IPS-11a (cell line): ENCODE measurements at regions not wholly inside any gene's neighbourhood (a gene's known extent, or its start where the extent isn't known, plus 50 kb on each side); places are given as distances from the start of the nearest gene placed in this dataset.

Experiments
- H3K4me3 ChIP-seq: one replicate; pipeline ENCODE4 v1.5.1; 2013; ENCODE audit warnings: low read depth, low read length, control low read depth

DNA sequence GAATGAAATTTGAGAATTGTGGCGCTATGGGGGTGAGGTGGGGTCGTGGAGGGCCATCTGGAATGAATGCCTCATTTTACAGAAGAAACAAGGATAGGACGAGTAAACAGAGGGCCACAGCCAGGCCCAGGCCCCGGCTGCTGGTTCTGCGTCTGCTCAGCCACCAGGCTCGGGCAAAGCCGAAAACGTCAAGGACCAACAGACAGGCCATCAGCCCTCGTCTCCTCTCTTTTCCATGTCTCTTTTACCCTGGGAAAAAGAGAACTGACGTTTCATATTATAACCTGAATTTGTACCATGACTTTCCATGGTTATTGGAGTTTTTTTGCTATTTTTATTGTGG, 212.4 kb upstream of the ARID1B start:
- H3K4me3 ChIP-seq: no peak overlapping the region

GRCh38 chr6:156564127-156564806, 212.9 kb upstream of the ARID1B start:
- H3K4me3 ChIP-seq: no peak overlapping the region

- no peak overlapping the region for H3K4me3 ChIP-seq
Measured at GRCh38 chr6:156563714-156564113, 213.5 kb upstream of the ARID1B start.

GRCh38 chr6:156562636-156563035, 214.5 kb upstream of the ARID1B start:
- no peak overlapping the region for H3K4me3 ChIP-seq

DNA sequence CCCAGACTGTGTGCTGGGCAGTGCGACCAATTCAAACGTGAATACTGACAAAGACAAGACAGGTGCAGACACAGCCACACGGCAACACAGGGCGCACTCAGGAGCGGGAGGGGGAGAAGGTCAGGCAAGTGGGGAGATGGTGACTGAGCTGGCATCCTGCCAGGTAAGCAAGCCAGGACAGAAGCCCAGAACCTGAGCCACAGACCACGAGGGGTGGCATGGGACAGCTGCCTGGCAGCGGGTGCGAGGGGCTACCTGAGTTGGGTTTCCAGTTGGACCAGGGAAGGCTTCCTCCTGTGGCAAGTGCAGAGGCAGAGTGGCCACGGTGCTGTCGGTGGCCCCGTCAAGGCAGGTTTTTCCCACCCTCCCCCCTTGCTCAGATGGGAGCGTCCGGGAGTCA, 215.2 kb upstream of the ARID1B start:
- H3K4me3 ChIP-seq: no peak overlapping the region

DNA sequence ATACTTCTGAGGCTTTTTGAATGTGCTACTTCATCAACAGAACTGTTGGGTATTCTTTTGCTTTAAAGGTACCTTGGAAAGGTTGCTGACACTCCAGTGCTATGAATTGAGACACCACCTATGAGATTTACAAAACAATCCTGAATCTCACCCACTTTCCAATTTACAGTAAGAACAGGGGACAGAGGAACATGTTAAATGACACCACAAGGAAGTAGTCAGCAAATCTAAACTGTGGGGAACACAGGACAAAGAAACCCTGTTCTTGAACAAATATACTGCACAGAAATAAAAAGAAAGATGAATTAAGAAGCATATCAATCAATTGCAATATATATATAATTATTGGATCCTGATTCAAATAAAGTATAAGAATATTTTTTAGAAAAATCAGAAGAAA, 216.7 kb upstream of the ARID1B start:
- H3K4me3 ChIP-seq: no peak overlapping the region

DNA sequence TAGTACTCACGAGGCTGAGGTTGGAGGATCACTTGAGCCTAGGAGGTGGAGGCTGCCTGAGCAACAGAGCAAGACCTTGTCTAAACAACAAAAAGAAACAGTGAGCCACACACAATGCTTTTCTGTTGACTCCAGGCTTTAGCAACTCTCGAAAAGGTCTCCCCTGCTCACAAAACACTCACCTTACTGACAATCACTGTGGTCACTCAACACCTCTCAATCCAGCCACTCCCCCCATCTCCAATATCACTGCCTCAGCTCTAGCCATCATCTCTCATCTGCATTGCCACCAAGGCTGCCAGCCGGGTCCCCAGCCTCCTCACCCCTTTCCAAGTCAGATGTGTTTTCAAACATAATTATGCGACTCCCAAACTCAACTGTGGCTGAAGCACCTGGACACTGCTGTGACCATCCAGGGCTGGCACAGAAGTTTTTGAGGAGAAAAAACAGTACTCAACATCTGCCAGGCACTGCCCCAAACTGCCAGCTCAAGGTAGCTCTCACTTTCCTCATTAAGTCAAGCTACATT, 218.0 kb upstream of the ARID1B start:
- no peak overlapping the region for H3K4me3 ChIP-seq

DNA sequence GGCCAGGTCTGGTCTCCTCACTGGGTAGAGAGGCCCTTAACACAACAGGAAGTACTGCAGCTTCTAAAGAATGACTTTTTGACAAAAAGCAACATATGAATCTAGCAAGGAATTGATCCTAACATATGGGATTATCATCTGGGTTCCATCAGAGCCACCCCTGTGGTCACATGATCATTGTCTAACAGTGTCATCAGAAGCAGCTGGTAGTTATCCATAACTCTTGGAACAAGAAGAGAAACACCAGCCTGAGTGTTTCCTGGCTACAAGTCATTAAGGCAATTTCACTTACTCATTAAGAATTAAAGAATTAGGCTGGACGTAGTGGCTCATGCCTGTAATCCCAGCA, 219.3 kb upstream of the ARID1B start:
- H3K4me3 ChIP-seq: no peak overlapping the region

DNA sequence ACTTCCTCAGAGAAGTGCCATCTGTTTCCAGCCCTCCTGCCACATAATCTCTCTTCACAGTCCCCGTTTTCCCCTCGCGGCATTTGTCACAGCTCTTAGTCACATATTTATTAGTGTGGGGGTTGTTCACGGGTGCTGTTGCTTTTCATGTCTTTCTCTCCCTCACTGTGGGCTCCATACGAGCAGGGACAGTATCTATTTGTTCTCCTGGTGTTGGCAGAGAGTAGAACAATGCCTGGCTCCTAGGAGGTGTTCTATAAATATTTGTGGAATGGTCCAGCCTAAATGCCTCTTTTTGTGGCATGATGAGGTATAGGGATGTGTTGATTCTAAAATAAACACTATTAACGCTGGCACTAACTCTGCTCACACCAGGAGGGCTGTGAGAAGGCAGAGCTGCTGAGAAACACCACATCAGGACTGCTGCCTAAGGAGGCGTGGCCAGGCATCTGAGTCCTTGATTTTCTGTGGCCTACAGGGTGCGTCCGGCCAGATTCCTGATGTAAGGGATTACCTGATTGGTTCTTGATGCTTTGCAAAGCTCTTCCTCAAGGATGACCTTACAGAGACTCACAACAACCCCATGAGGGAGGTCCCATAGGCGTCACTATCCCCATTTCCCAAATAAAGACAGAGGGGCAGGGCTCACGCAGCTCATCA, 219.8 kb upstream of the ARID1B start:
- no peak overlapping the region for H3K4me3 ChIP-seq

GRCh38 chr6:156556811-156557210, 220.4 kb upstream of the ARID1B start:
- H3K4me3 ChIP-seq: no peak overlapping the region

DNA sequence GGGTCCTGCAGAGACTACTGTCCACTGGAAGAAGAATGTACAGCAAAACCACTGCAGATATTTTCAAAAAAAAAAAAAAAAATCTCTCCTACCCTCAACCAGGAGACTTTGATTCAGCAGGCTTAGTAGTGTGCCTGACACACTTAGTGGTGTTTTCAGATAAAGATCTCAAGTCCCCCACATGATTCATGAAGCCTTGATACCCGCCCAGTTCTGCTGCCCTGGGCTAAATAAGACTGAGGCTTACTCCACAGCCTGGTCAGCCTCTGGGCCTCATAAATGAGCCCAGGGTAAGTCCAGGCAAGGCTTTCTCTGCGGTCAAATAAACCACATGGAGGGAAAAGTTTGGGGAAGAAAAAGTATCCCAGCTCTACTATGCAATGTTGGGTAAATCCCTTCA, 222.1 kb upstream of the ARID1B start:
- no peak overlapping the region for H3K4me3 ChIP-seq

DNA sequence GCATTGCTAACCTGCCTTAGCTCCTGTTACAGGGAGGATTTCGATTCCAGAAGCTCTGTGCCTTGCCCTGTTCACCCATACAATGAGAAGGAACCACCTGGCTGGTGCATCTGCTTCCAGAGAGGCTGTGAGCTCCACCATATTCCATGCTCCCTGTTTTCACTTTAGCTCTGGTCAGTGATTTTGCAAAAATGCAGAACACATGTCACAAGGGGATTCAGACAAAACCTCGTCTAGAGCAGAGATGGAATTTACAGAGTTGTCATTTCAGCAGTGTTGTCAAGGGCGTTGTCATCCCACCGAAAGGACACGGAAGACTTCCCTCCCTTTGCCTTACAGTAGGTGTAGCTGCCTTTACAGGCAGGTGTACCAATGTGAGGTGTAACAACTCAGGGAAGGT, 223.0 kb upstream of the ARID1B start:
- no peak overlapping the region for H3K4me3 ChIP-seq

GRCh38 chr6:156552849-156553248, 224.3 kb upstream of the ARID1B start:
- no peak overlapping the region for H3K4me3 ChIP-seq

GRCh38 chr6:156550949-156551348, 226.2 kb upstream of the ARID1B start:
- no peak overlapping the region for H3K4me3 ChIP-seq

DNA sequence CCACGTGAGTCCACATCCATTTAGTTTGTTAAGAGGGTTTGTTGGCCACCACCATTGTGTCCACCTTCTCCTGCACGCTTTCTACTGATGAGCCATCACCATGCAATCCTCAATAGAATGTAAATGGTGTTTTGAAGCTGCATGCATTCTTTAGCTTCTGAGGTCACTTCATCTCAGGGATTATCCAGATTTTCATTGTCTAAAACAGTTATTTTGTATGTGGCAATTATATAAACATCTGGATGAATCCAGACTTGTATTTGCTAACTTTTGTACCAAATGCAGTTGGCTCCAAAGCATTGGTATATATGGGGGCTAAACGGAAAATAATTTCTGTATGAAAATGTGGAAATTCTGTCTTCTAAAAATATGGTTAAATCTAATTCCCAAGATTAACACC, 231.2 kb upstream of the ARID1B start:
- H3K4me3 ChIP-seq: no peak overlapping the region

DNA sequence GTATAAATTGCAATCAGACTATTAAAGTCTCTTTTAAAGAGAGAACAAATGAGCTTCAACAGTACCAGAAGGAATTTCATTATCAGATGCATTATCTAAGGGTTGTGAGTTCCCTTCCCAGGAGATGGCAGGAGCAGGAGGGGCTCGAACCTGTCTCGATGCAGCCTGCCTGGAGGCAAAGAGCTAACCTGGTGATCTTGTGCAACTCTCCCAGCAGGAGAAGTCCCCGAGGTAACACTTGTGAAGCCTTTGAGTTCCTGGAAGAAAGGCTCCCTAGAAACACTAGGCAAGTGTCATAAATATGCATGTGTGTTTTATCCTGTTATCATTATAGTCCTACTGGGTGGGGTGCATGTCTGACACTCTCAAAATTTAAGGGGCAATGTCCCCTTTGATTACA, 232.2 kb upstream of the ARID1B start:
- H3K4me3 ChIP-seq: no peak overlapping the region

GRCh38 chr6:156544046-156544445, 233.1 kb upstream of the ARID1B start:
- no peak overlapping the region for H3K4me3 ChIP-seq

DNA sequence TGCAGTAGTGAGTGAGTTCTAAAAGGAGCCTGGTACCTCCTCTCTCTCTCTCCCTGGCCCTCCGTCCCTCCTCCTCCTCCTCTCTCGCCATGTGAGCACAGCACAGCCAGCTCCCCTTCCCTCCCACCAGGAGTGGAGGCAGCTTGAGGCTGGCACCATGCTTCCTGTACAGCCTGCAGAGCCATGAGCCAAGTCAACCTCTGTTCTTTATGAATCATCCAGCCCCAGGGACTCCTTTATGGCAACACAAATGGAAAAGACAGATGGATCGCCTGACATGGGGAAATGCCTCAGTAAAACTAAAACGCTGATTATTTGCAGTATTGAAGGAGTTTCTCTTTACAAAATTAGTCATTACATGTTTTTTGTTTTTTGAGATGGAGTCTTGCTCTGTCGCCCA, 233.7 kb upstream of the ARID1B start:
- H3K4me3 ChIP-seq: no peak overlapping the region

DNA sequence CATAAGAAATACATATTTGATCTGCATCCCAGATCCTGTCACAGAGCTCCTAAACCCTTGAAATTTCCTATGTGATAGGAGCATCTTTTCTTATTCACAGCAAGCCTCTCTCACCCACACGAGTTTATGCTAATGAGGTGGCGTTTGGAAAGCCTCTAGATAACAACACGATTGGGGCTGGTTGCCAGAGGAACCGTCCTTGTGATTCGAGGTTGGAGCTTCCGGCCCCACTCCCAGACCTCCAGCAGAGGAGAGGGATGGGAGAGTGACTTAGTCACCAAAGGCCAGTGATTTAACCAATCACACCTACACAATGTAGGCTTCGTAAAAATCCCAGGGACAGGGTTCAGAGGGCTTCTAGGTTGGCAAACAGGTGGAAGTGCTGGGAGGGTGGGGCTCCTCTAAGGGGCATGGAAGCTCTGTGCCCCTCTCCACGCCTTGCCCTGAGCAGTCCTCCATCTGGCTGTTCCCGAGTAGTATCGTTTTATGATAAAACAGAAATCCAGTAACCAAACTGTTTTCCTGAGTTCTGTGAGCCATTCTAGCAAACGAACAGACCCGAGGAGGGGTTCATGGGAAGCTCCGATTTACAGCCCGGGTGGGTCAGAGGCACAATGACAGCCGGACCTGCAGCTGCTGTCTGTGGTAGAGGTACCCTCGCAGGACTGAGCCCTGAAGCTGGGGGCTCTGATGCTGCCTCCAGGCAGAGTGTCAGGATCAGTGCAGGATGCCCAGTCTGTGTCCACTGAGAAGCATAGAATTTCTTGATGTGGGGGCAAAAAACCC, 238.1 kb upstream of the ARID1B start:
- no peak overlapping the region for H3K4me3 ChIP-seq

- no peak overlapping the region for H3K4me3 ChIP-seq
Measured at GRCh38 chr6:156534594-156534993, 242.6 kb upstream of the ARID1B start.

GRCh38 chr6:156533872-156534524, 243.2 kb upstream of the ARID1B start:
- no peak overlapping the region for H3K4me3 ChIP-seq

- H3K4me3 ChIP-seq: no peak overlapping the region
Measured at GRCh38 chr6:156526081-156526480, 251.1 kb upstream of the ARID1B start.
